HG02884 (cell line): ENCODE measurements at regions not wholly inside any gene's neighbourhood (a gene's known extent, or its start where the extent isn't known, plus 50 kb on each side); places are given as distances from the start of the nearest gene placed in this dataset.

ENCODE experiments used
- ATAC-seq: cut with Tn5 transposase; IDR thresholded peaks from one replicate; pipeline ENCODE4 v1.9.1; 2021; ENCODE audit warnings: mild to moderate bottlenecking, moderate library complexity; ENCODE audit not compliant: unreplicated experiment

GRCh38 chr4:24248674-24249630 lies 335.4 kb downstream of the DHX15 start:
- ATAC-seq: no peak

- no peak for ATAC-seq
Observed at GRCh38 chr4:24245491-24245820, 338.9 kb downstream of the DHX15 start.

DNA sequence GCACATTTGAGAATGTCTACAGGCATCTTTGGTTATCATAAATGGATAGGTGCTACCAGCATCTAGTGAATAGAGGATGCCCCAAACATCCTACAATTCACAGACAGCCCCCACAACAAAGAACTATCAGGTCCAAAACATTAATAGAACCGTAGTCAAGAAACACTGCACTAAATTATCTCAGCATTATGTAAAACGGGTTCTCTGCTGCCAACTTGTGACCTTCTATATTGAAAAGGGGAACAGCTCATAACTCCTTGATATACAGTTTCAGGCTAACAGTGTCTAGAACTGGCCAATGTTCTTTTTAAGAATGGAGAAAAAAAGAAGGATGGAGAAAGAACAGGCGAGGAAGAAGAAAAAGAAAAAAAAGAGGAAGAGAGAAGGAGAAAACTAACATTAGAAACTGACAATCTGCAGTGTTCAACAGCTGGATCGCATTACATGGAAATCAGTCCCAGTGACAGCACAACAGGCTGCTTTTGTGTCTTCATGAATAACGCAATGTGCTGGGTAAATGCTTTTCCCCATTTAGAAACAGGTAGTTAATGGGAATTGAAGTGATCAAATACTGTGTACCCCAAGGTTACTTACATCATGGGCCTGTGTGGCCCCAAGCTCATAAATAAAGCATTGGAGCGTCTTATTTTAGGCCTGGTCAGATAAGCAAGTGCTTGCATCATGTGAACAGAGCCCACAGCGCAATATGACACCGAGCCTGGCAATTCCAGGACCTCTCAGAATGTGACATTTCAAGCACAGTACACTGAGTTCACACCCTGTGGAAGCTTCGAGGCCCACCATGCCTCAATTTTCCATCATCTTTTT lies 339.5 kb downstream of the DHX15 start:
- no peak for ATAC-seq

- no peak for ATAC-seq
Observed at GRCh38 chr4:24243641-24244040, 340.7 kb downstream of the DHX15 start.

GRCh38 chr4:24241511-24241910 lies 342.8 kb downstream of the DHX15 start:
- ATAC-seq: no peak

- ATAC-seq: no peak
Observed at GRCh38 chr4:24240655-24241054, 343.7 kb downstream of the DHX15 start.

DNA sequence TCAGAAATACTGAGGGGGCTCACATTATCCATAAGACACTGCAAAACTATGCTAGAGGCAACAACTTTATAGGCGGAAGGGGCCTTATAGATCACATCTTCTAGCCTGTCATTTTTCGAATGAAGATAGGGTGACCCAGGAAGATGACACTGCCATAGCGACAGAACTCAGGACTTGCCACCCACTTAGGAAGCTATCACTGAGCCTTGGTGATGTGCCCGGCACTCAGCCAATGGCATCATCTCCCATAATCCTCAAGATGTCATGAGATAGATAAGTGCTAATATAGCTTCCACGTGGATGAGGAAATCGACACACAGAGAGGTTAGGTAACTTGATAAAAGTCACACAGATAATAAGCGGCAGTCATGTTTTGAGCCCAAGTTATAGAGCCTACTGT lies 346.6 kb downstream of the DHX15 start:
- no peak for ATAC-seq

- ATAC-seq: no peak
Observed at GRCh38 chr4:24236532-24236931, 346.7 kb upstream of the PPARGC1A start.

- ATAC-seq: no peak
Observed at GRCh38 chr4:24236120-24236519, 346.3 kb upstream of the PPARGC1A start.

DNA sequence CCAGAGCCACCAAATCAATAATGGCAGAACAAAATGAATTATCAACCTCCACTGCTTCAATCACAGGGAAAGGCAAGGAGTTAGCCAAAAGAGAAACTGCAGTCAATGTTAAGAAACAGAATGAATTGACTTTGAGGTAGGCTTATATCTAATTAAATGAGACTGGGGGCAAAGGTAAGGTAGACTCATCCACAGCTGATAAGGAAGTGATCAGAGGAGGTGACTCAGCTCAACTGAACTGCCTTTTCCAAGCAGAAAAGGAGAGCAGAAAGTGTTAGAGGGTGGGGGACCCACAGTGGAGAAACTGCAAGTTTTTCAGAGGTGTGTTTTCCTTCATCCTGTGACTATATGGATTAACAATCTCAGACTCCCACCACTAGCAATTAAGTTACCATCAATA lies 345.8 kb upstream of the PPARGC1A start:
- no peak for ATAC-seq

GRCh38 chr4:24234288-24234848 lies 344.5 kb upstream of the PPARGC1A start:
- ATAC-seq: no peak

- no peak for ATAC-seq
Observed at GRCh38 chr4:24230955-24231354, 341.1 kb upstream of the PPARGC1A start.

DNA sequence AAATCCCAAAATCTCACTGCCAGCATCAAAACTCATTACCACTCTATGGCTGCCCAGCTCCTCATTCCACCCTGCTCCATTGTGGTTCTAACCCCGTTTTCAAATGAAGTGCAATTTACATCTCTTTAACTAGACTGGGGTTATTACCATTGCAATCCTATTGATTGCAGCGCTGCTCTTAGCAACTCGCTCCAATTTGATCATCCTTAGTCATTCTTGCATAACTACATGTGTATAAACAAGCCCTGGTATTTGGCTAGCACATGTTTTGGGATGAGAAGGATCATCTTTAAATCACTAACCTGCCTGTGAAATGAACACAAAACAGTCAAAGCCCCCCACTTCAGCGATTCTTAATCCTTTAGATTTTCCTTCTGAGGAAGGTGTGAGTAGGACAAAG lies 340.1 kb upstream of the PPARGC1A start:
- ATAC-seq: no peak

DNA sequence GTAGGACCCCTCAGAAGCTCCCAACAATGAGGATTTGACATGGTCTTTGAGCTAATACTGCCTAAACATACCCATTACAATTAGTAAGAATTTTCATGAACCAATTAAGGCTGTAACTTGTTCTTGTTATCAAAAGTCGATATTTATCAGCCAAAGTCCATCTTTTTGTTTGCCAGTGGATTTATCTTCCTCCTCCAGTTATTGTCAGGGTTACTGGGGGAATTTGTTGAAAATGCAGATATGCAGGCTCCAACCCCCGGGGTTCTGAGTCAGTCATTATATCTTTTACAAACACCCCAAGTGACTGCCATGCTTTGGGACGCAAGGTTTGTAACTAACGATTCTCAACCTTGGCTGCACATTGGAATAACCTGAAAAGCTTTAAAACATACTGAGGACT lies 338.8 kb upstream of the PPARGC1A start:
- ATAC-seq: no peak

DNA sequence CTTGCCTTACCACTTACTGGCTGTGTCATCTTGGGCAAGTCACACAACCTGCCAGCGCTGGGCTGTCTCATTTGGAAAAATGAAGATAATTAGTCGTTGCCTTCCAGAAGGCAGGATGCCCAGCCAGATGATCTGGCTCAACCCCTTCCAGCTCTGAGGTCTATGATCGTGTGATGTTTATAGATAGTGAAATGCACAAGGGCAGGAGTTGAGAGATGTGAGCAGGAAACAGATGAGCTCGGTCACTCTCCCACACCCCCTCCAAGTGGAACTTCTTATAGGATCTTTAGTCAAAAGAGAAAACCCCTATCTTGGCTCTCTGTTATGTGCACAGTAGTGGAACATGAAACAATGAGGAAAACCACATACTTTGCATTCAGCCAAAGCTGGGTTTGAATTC lies 336.8 kb upstream of the PPARGC1A start:
- ATAC-seq: no peak

DNA sequence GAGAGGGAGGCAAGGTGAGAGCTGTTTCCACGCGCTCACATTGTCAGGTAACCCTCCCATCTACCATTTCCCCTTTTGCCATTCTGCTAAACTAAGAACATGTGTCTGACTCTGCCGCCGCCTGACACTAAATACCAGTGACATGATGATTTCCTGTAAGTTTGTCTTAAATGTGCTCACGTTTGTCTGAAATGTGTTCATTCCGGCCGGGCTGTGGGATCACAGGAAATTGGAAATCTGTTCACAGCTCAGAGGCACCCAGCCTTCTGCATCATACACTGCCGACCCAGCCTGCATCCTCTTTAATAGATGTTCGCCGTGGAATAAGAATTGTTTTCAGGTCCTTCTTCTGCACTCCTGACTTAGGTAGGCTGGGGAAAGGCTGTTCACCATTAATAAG lies 336.2 kb upstream of the PPARGC1A start:
- no peak for ATAC-seq

DNA sequence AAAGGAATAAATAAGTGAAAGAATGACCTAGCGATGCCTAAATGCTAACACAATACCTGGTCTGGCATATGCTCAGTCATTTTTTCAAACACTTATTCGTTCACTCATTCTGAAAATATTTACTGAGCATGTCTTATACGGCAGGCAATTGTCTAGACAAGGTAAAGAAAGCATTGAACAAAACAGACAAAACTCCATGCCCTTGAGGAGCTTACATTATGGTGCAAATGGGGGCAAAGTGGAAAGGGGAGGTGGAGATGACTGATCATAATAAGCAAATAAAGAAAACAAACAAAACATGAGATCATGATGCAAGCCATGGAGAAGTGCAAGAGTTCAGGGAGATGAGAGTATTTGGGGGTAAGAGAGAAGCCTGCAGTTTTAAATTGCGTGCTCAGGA lies 334.6 kb upstream of the PPARGC1A start:
- no peak for ATAC-seq

GRCh38 chr4:24219209-24219608 lies 329.4 kb upstream of the PPARGC1A start:
- no peak for ATAC-seq

DNA sequence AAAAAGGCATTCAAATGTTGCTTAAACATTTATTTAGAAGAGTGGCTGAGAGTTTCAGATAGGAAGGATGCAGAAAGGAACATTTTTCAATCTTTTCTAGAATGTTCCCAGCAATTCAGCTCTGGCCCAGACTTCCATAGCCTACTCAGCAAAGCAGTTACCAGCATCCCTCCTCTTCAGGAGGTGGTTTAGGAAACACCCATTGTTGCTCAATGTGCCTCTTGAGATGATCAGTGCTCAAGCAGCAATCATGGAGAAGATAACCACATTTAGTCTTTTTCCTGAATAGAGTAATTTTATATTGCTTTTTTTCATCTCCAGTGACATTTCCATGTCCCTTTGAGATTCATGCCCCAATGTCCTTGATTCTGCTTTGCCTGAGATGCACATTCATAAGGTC lies 328.7 kb upstream of the PPARGC1A start:
- ATAC-seq: no peak

DNA sequence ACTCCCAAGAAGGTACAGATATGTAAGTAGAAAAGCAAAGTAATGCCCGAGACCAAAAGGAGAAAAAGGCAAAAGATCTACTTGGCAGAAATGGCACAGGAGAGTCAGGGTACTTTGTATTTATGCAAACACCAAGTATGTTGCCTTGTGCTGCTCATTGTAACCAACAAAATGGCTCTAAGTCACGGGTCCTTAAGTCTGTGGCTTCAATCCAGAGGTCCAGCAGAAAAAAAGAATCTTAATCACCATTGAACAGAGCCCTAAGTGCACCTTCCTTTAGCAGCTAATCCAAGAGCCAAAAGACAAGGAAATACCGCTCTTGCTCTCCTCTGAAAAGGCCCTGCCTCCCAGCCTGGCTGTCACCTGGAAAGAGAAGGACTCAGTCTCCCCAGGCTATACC lies 324.9 kb upstream of the PPARGC1A start:
- ATAC-seq: no peak

GRCh38 chr4:24213961-24214360 lies 324.1 kb upstream of the PPARGC1A start:
- ATAC-seq: no peak

DNA sequence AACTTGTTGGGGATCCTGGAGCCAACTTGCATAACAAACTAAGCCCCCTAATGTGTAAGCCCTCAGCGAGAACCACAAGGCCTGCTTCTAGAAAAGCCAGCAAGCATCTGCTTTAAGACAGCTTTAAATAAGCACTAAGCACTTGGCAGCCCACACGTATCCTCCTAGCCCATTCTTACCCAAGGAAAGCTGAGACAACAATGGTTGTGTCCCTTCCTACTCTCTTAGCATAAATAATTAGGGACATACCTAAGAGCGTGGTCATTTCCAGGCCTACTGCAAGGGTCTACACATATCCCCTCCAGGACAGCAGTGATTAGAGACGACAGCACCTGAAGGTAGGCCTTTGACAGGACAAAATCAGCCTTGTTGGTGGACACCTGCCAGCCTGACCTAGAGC lies 322.8 kb upstream of the PPARGC1A start:
- ATAC-seq: no peak
